PC-3 (cell line): ENCODE measurements at regions not wholly inside any gene's neighbourhood (a gene's known extent, or its start where the extent isn't known, plus 50 kb on each side); places are given as distances from the start of the nearest gene placed in this dataset.

Experiments used
- ATAC-seq: fragments of 200-7000 bp; cut with Tn5 transposase; 2 replicates; pipeline ENCODE4 v1.9.1; 2020; ENCODE audit warnings: mild to moderate bottlenecking, moderate library complexity
- BruUV-seq: library from RNA; stranded (reverse); fragments of 400-500 nt; replicated peaks from 2 replicates; lab custom pipeline; 2021; lab: Mats Ljungman, UMichigan
- CTCF ChIA-PET: fragments of 300-600 bp; sonication (Branson Sonifier 250); formaldehyde crosslinking; loops from one replicate; lab custom pipeline; 2022; ENCODE audit warnings: antibody characterized with exemption; lab: Charles Lee
- POLR2A ChIA-PET: fragments of 300-600 bp; sonication (Branson Sonifier 250); formaldehyde crosslinking; loops from one replicate; lab custom pipeline; 2022; ENCODE audit warnings: antibody characterized with exemption; ENCODE audit not compliant: unreplicated experiment; lab: Charles Lee
- DNase-seq: peaks from one replicate; pipeline ENCODE4 v3.0.0-alpha.2; 2015
- H2AFZ ChIP-seq: fragments of 300-600 bp; sonication (generic); 2 replicates; pipeline ENCODE4 v1.6.0; 2016; ENCODE audit warnings: antibody characterized with exemption, low read length
- H3F3A ChIP-seq: fragments of 300-600 bp; sonication (generic); one replicate; pipeline ENCODE4 v1.6.0; 2017; ENCODE audit warnings: antibody characterized with exemption, low read length, control low read depth, mild to moderate bottlenecking; ENCODE audit not compliant: unreplicated experiment
- H3K27ac ChIP-seq: fragments of 300-600 bp; sonication (generic); 2 replicates; pipeline ENCODE4 v1.5.1; 2016; ENCODE audit warnings: mild to moderate bottlenecking, low read length
- H3K27me3 ChIP-seq: fragments of 300-600 bp; sonication (generic); 2 replicates; pipeline ENCODE4 v1.6.1; 2016; ENCODE audit warnings: low read length, mixed read lengths
- H3K36me3 ChIP-seq: fragments of 300-600 bp; sonication (generic); 2 replicates; pipeline ENCODE4 v1.6.1; 2016; ENCODE audit warnings: low read depth, mixed run types, low read length, mixed read lengths
- H3K4me1 ChIP-seq: fragments of 300-600 bp; sonication (generic); 2 replicates; pipeline ENCODE4 v1.5.1; 2016; ENCODE audit warnings: low read length; ENCODE audit not compliant: insufficient read depth
- H3K4me2 ChIP-seq: fragments of 300-600 bp; sonication (generic); 2 replicates; pipeline ENCODE4 v1.6.0; 2016; ENCODE audit warnings: low read length
- H3K4me3 ChIP-seq: fragments of 300-600 bp; sonication (generic); 2 replicates; pipeline ENCODE4 v1.5.1; 2016; ENCODE audit warnings: mild to moderate bottlenecking, low read length, mixed read lengths
- H3K79me2 ChIP-seq: fragments of 300-600 bp; sonication (generic); 2 replicates; pipeline ENCODE4 v1.6.1; 2017; ENCODE audit warnings: low read length, mixed read lengths
- H3K9ac ChIP-seq: fragments of 300-600 bp; sonication (generic); 2 replicates; pipeline ENCODE4 v1.6.0; 2016; ENCODE audit warnings: mild to moderate bottlenecking, low read length
- H3K9me2 ChIP-seq: fragments of 300-600 bp; sonication (generic); replicated peaks from 2 replicates; pipeline ENCODE4 v1.6.1; 2016; ENCODE audit warnings: mixed run types, low read length, mixed read lengths
- H3K9me3 ChIP-seq: fragments of 300-600 bp; sonication (generic); 2 replicates; pipeline ENCODE4 v1.6.1; 2016; ENCODE audit warnings: low read length, mixed read lengths
- H4K20me1 ChIP-seq: fragments of 300-600 bp; sonication (generic); 2 replicates; pipeline ENCODE4 v1.6.1; 2016; ENCODE audit warnings: low read length, mixed read lengths
- CTCF ChIP-seq: fragments of 300-600 bp; sonication (generic); conservative IDR thresholded peaks from 2 replicates; pipeline ENCODE4 v1.5.1; 2017; ENCODE audit warnings: antibody characterized with exemption, low read depth, mild to moderate bottlenecking, low read length
- EZH2 ChIP-seq: fragments of 300-600 bp; sonication (generic); IDR thresholded peaks from one replicate; pipeline ENCODE4 v1.6.1; 2017; ENCODE audit warnings: antibody characterized with exemption, mild to moderate bottlenecking, low read length; ENCODE audit not compliant: unreplicated experiment
- EZH2phosphoT487 ChIP-seq: fragments of 300-600 bp; sonication (generic); IDR thresholded peaks from 2 replicates; pipeline ENCODE4 v1.6.1; 2018; ENCODE audit warnings: mild to moderate bottlenecking, antibody characterized with exemption, low read length, borderline replicate concordance
- intact Hi-C: fragments of 100-400 bp; cut with micrococcal nuclease; formaldehyde crosslinking; loops from 2 replicates; pipeline ENCODE4 v1.9.0; 2023

GRCh38 chr12:19645823-19646222 is 206.5 kb downstream of the AEBP2 start:
- H2AFZ ChIP-seq, result no peak overlapping the region
- H3K9me3 ChIP-seq, result no peaks in the 10 kb centered on the region
- no peak overlapping the region for H3K4me3 ChIP-seq
- CTCF ChIA-PET, result no interaction called here
- no peak for TF ChIP-seq EZH2phosphoT487
- no peak for TF ChIP-seq EZH2
- no peak for TF ChIP-seq CTCF
- no peaks in the 10 kb centered on the region for H3K36me3 ChIP-seq
- H3K4me2 ChIP-seq, result no peak overlapping the region
- H3K9ac ChIP-seq, result no peak overlapping the region
- no peaks in the 10 kb centered on the region for H3F3A ChIP-seq
- no peaks in the 10 kb centered on the region for H3K79me2 ChIP-seq
- DNase-seq, result no peak
- no TSS peak for BruUV-seq
- H3K4me1 ChIP-seq, result no peaks in the 10 kb centered on the region
- H3K27me3 ChIP-seq, result no peaks in the 10 kb centered on the region
- intact Hi-C loops, result no loop called here
- ATAC-seq, result no peak
- no peaks in the 10 kb centered on the region for H3K9me2 ChIP-seq
- H3K27ac ChIP-seq, result no peak overlapping the region
- POLR2A ChIA-PET, result no interaction called here
- H4K20me1 ChIP-seq, result no peaks in the 10 kb centered on the region

GRCh38 chr12:19646599-19646998 is 207.3 kb downstream of the AEBP2 start:
- DNase-seq (no peak), ATAC-seq (no peak)
- intact Hi-C loops, result no loop called here
- TF ChIP-seq EZH2phosphoT487 (no peak), EZH2 (no peak), CTCF (no peak)
- no peaks in the 10 kb centered on the region for H4K20me1 ChIP-seq
- no peaks in the 10 kb centered on the region for H3K4me1 ChIP-seq
- POLR2A ChIA-PET, result no interaction called here
- H3K9ac ChIP-seq, result no peak overlapping the region
- H3K36me3 ChIP-seq, result no peaks in the 10 kb centered on the region
- no peak overlapping the region for H3K27ac ChIP-seq
- no peak overlapping the region for H3K4me2 ChIP-seq
- BruUV-seq, result no TSS peak
- no peaks in the 10 kb centered on the region for H3K9me3 ChIP-seq
- no peaks in the 10 kb centered on the region for H3K27me3 ChIP-seq
- CTCF ChIA-PET, result no interaction called here
- H3K4me3 ChIP-seq, result no peak overlapping the region
- no peaks in the 10 kb centered on the region for H3F3A ChIP-seq
- H3K79me2 ChIP-seq, result no peaks in the 10 kb centered on the region
- no peaks in the 10 kb centered on the region for H3K9me2 ChIP-seq
- H2AFZ ChIP-seq, result no peak overlapping the region

- Histone ChIP-seq H3K27ac (no peak overlapping the region), H3K4me1 (no peaks in the 10 kb centered on the region), H2AFZ (no peak overlapping the region), H3K9me2 (no peaks in the 10 kb centered on the region), H4K20me1 (no peaks in the 10 kb centered on the region), H3F3A (no peaks in the 10 kb centered on the region), H3K9me3 (no peaks in the 10 kb centered on the region), H3K36me3 (no peaks in the 10 kb centered on the region), H3K4me3 (no peak overlapping the region), H3K9ac (no peak overlapping the region), H3K27me3 (no peaks in the 10 kb centered on the region), H3K79me2 (no peaks in the 10 kb centered on the region), H3K4me2 (no peak overlapping the region)
- POLR2A ChIA-PET, result no interaction called here
- CTCF ChIA-PET, result no interaction called here
- no peak for TF ChIP-seq CTCF
- no peak for TF ChIP-seq EZH2phosphoT487
- no peak for TF ChIP-seq EZH2
- BruUV-seq, result no TSS peak
- ATAC-seq (no peak), DNase-seq (no peak)
- intact Hi-C loops, result no loop called here
These were observed 208.7 kb downstream of the AEBP2 start for GRCh38 chr12:19647806-19648556.
